Stomach smooth muscle (tissue), 2 donors: ENCODE measurements at regions not wholly inside any gene's neighbourhood (a gene's known extent, or its start where the extent isn't known, plus 50 kb on each side); places are given as distances from the start of the nearest gene placed in this dataset.
"Not testable (repeated sequence)": the region's sequence is repeated elsewhere in the genome, so short reads cannot be mapped to it uniquely, and the experiment has no call there.

Experiments
- H3K27ac ChIP-seq: one replicate; pipeline ENCODE4 v1.7.0; 2013; ENCODE audit warnings: mild to moderate bottlenecking, low read length, inconsistent platforms
- H3K27me3 ChIP-seq, 2 donors: one replicate each; pipeline ENCODE4 v1.7.0; 2013; ENCODE audit warnings: low read length in 2 of 2; ENCODE audit not compliant: insufficient read depth in 2 of 2, control insufficient read depth in 1 of 2
- H3K36me3 ChIP-seq, 2 donors: one replicate each; pipeline ENCODE4 v1.7.0; 2013; ENCODE audit warnings: low read length in 2 of 2; ENCODE audit not compliant: control insufficient read depth in 2 of 2, insufficient read depth in 2 of 2
- H3K4me1 ChIP-seq: one replicate; pipeline ENCODE4 v1.7.0; 2013; ENCODE audit warnings: low read length; ENCODE audit not compliant: control insufficient read depth, insufficient read depth
- H3K4me3 ChIP-seq, 2 donors: one replicate each; pipeline ENCODE4 v1.7.0; 2013; ENCODE audit warnings: low read length in 2 of 2
- H3K9ac ChIP-seq, 2 donors: one replicate each; pipeline ENCODE4 v1.7.0; 2013; ENCODE audit warnings: low read length in 2 of 2, mild to moderate bottlenecking in 1 of 2
- H3K9me3 ChIP-seq, 2 donors: one replicate each; pipeline ENCODE4 v1.7.0; 2013; ENCODE audit warnings: low read length in 2 of 2; ENCODE audit not compliant: control insufficient read depth in 2 of 2
- donor health status: healthy.
- donor health status: Pancreatic carcinoma.

GRCh38 chr9:41655071-41655554, 466.0 kb upstream of the ZNG1F start:
- not testable (repeated sequence) for H3K4me1 ChIP-seq, H3K9ac ChIP-seq, H3K27me3 ChIP-seq, H3K4me3 ChIP-seq, H3K9me3 ChIP-seq, H3K36me3 ChIP-seq
- peak overlapping the region; percentile 62 for H3K27ac ChIP-seq

- H3K4me1 ChIP-seq, H3K9me3 ChIP-seq, H3K36me3 ChIP-seq, H3K9ac ChIP-seq, H3K27me3 ChIP-seq: not testable (repeated sequence)
- Histone ChIP-seq H3K27ac (peak overlapping the region; percentile 62), H3K4me3 (peak overlapping the region in 1 of 2 donors; percentile 60)
These were observed 465.2 kb upstream of the ZNG1F start for GRCh38 chr9:41654349-41654748.

GRCh38 chr9:41653560-41654340, 464.6 kb upstream of the ZNG1F start:
- H3K9me3 ChIP-seq, H3K4me1 ChIP-seq, H3K9ac ChIP-seq, H3K27me3 ChIP-seq, H3K36me3 ChIP-seq: not testable (repeated sequence)
- Histone ChIP-seq H3K4me3 (peak overlapping the region in 1 of 2 donors; percentile 55), H3K27ac (peak overlapping the region; percentile 62)

GRCh38 chr9:41652800-41653199, 463.7 kb upstream of the ZNG1F start:
- H3K4me1 ChIP-seq, H3K4me3 ChIP-seq, H3K27me3 ChIP-seq, H3K9me3 ChIP-seq, H3K36me3 ChIP-seq, H3K9ac ChIP-seq, H3K27ac ChIP-seq: not testable (repeated sequence)

- not testable (repeated sequence) for H3K36me3 ChIP-seq, H3K9me3 ChIP-seq, H3K4me1 ChIP-seq, H3K9ac ChIP-seq, H3K27ac ChIP-seq, H3K27me3 ChIP-seq
- peak overlapping the region in 1 of 2 donors; percentile 29 for H3K4me3 ChIP-seq
These were observed 463.1 kb upstream of the ZNG1F start for GRCh38 chr9:41652100-41652713.

GRCh38 chr9:41650086-41650485, 461.0 kb upstream of the ZNG1F start:
- not testable (repeated sequence) for H3K27ac ChIP-seq, H3K36me3 ChIP-seq, H3K27me3 ChIP-seq, H3K4me3 ChIP-seq, H3K9me3 ChIP-seq, H3K9ac ChIP-seq, H3K4me1 ChIP-seq

GRCh38 chr9:41648564-41648963, 459.4 kb upstream of the ZNG1F start:
- H3K36me3 ChIP-seq, H3K27ac ChIP-seq, H3K9ac ChIP-seq, H3K9me3 ChIP-seq, H3K4me1 ChIP-seq, H3K27me3 ChIP-seq: not testable (repeated sequence)
- peak overlapping the region in 1 of 2 donors; percentile 52 for H3K4me3 ChIP-seq

- H3K27me3 ChIP-seq, H3K27ac ChIP-seq, H3K4me1 ChIP-seq, H3K36me3 ChIP-seq, H3K9ac ChIP-seq, H3K9me3 ChIP-seq, H3K4me3 ChIP-seq: not testable (repeated sequence)
These were observed 457.1 kb upstream of the ZNG1F start for GRCh38 chr9:41646246-41646645.

GRCh38 chr9:41643571-41644279, 454.6 kb upstream of the ZNG1F start:
- H3K4me1 ChIP-seq, H3K27me3 ChIP-seq, H3K9me3 ChIP-seq, H3K36me3 ChIP-seq, H3K27ac ChIP-seq: not testable (repeated sequence)
- H3K9ac ChIP-seq: peak overlapping the region; percentile 22 to 36
- peak overlapping the region; percentile 57 to 60 for H3K4me3 ChIP-seq

GRCh38 chr9:41633726-41634125, 444.6 kb upstream of the ZNG1F start:
- H3K27me3 ChIP-seq, H3K27ac ChIP-seq, H3K9ac ChIP-seq, H3K4me1 ChIP-seq, H3K4me3 ChIP-seq, H3K36me3 ChIP-seq, H3K9me3 ChIP-seq: not testable (repeated sequence)

- not testable (repeated sequence) for H3K9ac ChIP-seq, H3K9me3 ChIP-seq, H3K4me3 ChIP-seq, H3K27me3 ChIP-seq, H3K27ac ChIP-seq, H3K4me1 ChIP-seq, H3K36me3 ChIP-seq
These were observed 434.5 kb upstream of the ZNG1F start for GRCh38 chr9:41623666-41624065.
